ENCODE measurements at regions not wholly inside any gene's neighbourhood (a gene's known extent, or its start where the extent isn't known, plus 50 kb on each side); places are given as distances from the start of the nearest gene placed in this dataset.
"Not testable (repeated sequence)": the region's sequence is repeated elsewhere in the genome, so short reads cannot be mapped to it uniquely, and the experiment has no call there.

DNA sequence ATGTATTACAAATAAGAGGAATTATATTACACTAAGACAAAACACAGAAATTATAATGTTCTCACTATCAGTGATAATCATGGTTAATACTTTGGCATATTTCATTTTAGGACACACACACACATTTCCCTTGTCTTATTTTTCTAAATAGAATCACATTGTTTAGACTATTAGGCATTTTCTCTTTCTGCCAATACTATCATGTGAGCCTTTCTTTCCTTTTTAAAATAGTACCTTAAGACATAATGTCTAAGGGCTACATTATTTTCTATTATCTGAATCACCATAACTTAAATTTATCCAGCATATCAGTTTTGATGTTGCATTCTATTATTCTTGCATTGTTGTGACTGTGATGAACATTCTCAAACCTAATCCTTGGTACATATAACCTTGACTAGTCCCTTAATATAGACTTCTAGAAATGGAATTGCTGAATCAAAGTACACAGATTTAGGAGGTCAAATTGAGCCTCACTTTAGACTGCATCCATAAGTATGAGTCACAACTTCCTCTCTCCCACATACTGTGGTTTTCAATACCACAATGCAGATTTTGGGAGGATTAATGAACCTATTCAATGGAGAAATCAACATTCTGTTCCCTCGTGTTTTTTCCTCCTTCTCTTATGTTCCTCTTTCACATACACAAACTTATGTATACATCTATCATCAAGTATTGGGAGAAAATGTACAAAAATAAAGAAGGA, 212.6 kb downstream of the MOXD1 start:
- FAIRE-seq (peak; percentile 76), DNase-seq (ENCODE audit: low read depth, low spot score) (no peak)
- Histone ChIP-seq H3K4me1 (ENCODE audit: control insufficient read depth, extremely low read depth, insufficient read depth, low read length) (peaks cover 2% of the 10 kb centered on the region), H3K27ac (ENCODE audit: control insufficient read depth, insufficient read depth, low read length) (no peak overlapping the region), H3K4me3 (ENCODE audit: control insufficient read depth in 2 of 3, extremely low read depth in 1 of 3, insufficient read depth in 2 of 3, low read depth in 1 of 3, low read length in 3 of 3) (no peak overlapping the region), H4K20me1 (ENCODE audit: control insufficient read depth, extremely low read depth, insufficient read depth, low read length) (no peaks in the 10 kb centered on the region), H2AFZ (ENCODE audit: control insufficient read depth, low read length) (no peak overlapping the region), H3K9me3 (ENCODE audit: control insufficient read depth, low read depth, low read length) (no peaks in the 10 kb centered on the region), H3K9me1 (ENCODE audit: control insufficient read depth, extremely low read depth, insufficient read depth, low read length) (no peaks in the 10 kb centered on the region), H3K36me3 (ENCODE audit: control insufficient read depth in 2 of 2, extremely low read depth in 1 of 2, insufficient read depth in 2 of 2, low read length in 2 of 2) (no peaks in the 10 kb centered on the region), H3K27me3 (ENCODE audit: control insufficient read depth, extremely low read depth, insufficient read depth, low read length) (no peaks in the 10 kb centered on the region), H3K4me2 (ENCODE audit: control insufficient read depth, extremely low read depth, insufficient read depth, low read depth, low read length) (no peak overlapping the region), H3K9ac (ENCODE audit: control insufficient read depth, extremely low read depth, insufficient read depth, low read length) (no peak overlapping the region), H3K79me2 (ENCODE audit: control insufficient read depth, insufficient read depth, low read length) (no peaks in the 10 kb centered on the region)
- dilution Hi-C loops (cut with MboI; ENCODE audit: extremely low pct_ligation_motif_present, low sequenced_read_pairs), result no loop called here
- no peak for TF ChIP-seq EZH2 (IDR thresholded peaks at IDR 0.05; ENCODE audit: low read length)
- TF ChIP-seq, protein P1, sequence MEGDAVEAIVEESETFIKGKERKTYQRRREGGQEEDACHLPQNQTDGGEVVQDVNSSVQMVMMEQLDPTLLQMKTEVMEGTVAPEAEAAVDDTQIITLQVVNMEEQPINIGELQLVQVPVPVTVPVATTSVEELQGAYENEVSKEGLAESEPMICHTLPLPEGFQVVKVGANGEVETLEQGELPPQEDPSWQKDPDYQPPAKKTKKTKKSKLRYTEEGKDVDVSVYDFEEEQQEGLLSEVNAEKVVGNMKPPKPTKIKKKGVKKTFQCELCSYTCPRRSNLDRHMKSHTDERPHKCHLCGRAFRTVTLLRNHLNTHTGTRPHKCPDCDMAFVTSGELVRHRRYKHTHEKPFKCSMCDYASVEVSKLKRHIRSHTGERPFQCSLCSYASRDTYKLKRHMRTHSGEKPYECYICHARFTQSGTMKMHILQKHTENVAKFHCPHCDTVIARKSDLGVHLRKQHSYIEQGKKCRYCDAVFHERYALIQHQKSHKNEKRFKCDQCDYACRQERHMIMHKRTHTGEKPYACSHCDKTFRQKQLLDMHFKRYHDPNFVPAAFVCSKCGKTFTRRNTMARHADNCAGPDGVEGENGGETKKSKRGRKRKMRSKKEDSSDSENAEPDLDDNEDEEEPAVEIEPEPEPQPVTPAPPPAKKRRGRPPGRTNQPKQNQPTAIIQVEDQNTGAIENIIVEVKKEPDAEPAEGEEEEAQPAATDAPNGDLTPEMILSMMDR (optimal IDR thresholded peaks at IDR 0.05 in 1 of 3, IDR thresholded peaks at IDR 0.05 in 1 of 3, conservative IDR thresholded peaks at IDR 0.05 in 1 of 3; ENCODE audit: extremely low read depth in 1 of 3, insufficient read depth in 2 of 3, low read length in 3 of 3), result no peak

GRCh38 chr6:132187816-132188215, 213.5 kb downstream of the MOXD1 start:
- dilution Hi-C loops (cut with MboI; ENCODE audit: extremely low pct_ligation_motif_present, low sequenced_read_pairs), result no loop called here
- Histone ChIP-seq H3K27ac (ENCODE audit: control insufficient read depth, insufficient read depth, low read length) (no peak overlapping the region), H3K27me3 (ENCODE audit: control insufficient read depth, extremely low read depth, insufficient read depth, low read length) (no peaks in the 10 kb centered on the region), H3K79me2 (ENCODE audit: control insufficient read depth, insufficient read depth, low read length) (no peaks in the 10 kb centered on the region), H3K4me1 (ENCODE audit: control insufficient read depth, extremely low read depth, insufficient read depth, low read length) (peaks cover 2% of the 10 kb centered on the region), H3K4me2 (ENCODE audit: control insufficient read depth, extremely low read depth, insufficient read depth, low read depth, low read length) (no peak overlapping the region), H3K9me3 (ENCODE audit: control insufficient read depth, low read depth, low read length) (no peaks in the 10 kb centered on the region), H3K4me3 (ENCODE audit: control insufficient read depth in 2 of 3, extremely low read depth in 1 of 3, insufficient read depth in 2 of 3, low read depth in 1 of 3, low read length in 3 of 3) (no peak overlapping the region), H3K36me3 (ENCODE audit: control insufficient read depth in 2 of 2, extremely low read depth in 1 of 2, insufficient read depth in 2 of 2, low read length in 2 of 2) (no peaks in the 10 kb centered on the region), H4K20me1 (ENCODE audit: control insufficient read depth, extremely low read depth, insufficient read depth, low read length) (no peaks in the 10 kb centered on the region), H3K9ac (ENCODE audit: control insufficient read depth, extremely low read depth, insufficient read depth, low read length) (no peak overlapping the region), H3K9me1 (ENCODE audit: control insufficient read depth, extremely low read depth, insufficient read depth, low read length) (no peaks in the 10 kb centered on the region), H2AFZ (ENCODE audit: control insufficient read depth, low read length) (no peak overlapping the region)
- FAIRE-seq (no peak), DNase-seq (ENCODE audit: low read depth, low spot score) (no peak)
- TF ChIP-seq, protein P1 (optimal IDR thresholded peaks at IDR 0.05 in 1 of 3, IDR thresholded peaks at IDR 0.05 in 1 of 3, conservative IDR thresholded peaks at IDR 0.05 in 1 of 3; ENCODE audit: extremely low read depth in 1 of 3, insufficient read depth in 2 of 3, low read length in 3 of 3), result no peak
- TF ChIP-seq EZH2 (IDR thresholded peaks at IDR 0.05; ENCODE audit: low read length), result no peak

DNA sequence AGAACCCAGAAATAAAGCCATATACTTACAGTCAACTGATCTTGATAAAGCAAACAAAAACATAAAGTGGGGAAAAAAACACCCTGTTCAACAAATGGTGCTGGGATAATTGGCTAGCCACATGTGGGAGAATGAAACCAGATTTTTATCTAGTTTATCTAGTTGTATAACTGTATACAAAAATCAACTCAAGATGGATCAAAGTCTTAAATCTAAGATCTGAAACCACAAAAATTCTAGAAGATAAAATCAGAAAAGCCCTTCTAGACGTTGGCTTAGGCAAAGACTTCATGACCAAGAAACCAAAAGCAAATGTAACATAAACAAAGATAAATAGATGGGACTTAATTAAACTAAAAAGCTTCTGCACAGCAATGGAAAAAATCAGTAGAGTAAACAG, 216.3 kb downstream of the MOXD1 start:
- H3K4me2 ChIP-seq (ENCODE audit: control insufficient read depth, extremely low read depth, insufficient read depth, low read depth, low read length); H2AFZ ChIP-seq (ENCODE audit: control insufficient read depth, low read length); H3K27ac ChIP-seq (ENCODE audit: control insufficient read depth, insufficient read depth, low read length); H3K36me3 ChIP-seq (ENCODE audit: control insufficient read depth in 2 of 2, extremely low read depth in 1 of 2, insufficient read depth in 2 of 2, low read length in 2 of 2); H3K9me1 ChIP-seq (ENCODE audit: control insufficient read depth, extremely low read depth, insufficient read depth, low read length); H3K4me1 ChIP-seq (ENCODE audit: control insufficient read depth, extremely low read depth, insufficient read depth, low read length); H4K20me1 ChIP-seq (ENCODE audit: control insufficient read depth, extremely low read depth, insufficient read depth, low read length); DNase-seq (ENCODE audit: low read depth, low spot score); dilution Hi-C loops (cut with MboI; ENCODE audit: extremely low pct_ligation_motif_present, low sequenced_read_pairs); H3K9me3 ChIP-seq (ENCODE audit: control insufficient read depth, low read depth, low read length); FAIRE-seq; H3K27me3 ChIP-seq (ENCODE audit: control insufficient read depth, extremely low read depth, insufficient read depth, low read length); H3K4me3 ChIP-seq (ENCODE audit: control insufficient read depth in 2 of 3, extremely low read depth in 1 of 3, insufficient read depth in 2 of 3, low read depth in 1 of 3, low read length in 3 of 3); H3K79me2 ChIP-seq (ENCODE audit: control insufficient read depth, insufficient read depth, low read length); H3K9ac ChIP-seq (ENCODE audit: control insufficient read depth, extremely low read depth, insufficient read depth, low read length): not testable (repeated sequence)

Measured in keratinocyte (primary cell).